Keratinocyte (primary cell): ENCODE measurements at regions not wholly inside any gene's neighbourhood (a gene's known extent, or its start where the extent isn't known, plus 50 kb on each side); places are given as distances from the start of the nearest gene placed in this dataset.

ENCODE experiments used
- DNase-seq: peaks from one replicate; pipeline ENCODE4 v3.0.0-alpha.2; 2011; ENCODE audit warnings: low read depth, missing footprints, low spot score
- FAIRE-seq: peaks from 2 replicates; lab custom pipeline; 2011; peaks lifted over from hg19 to GRCh38; lab: Jason Lieb, UNC
- H2AFZ ChIP-seq: 2 replicates; pipeline ENCODE4 v1.6.0; 2012; ENCODE audit warnings: low read length, control low read depth, inconsistent platforms; ENCODE audit not compliant: control insufficient read depth
- H3K27ac ChIP-seq: 2 replicates; pipeline ENCODE4 v1.5.1; 2011; ENCODE audit warnings: low read length; ENCODE audit not compliant: control insufficient read depth, insufficient read depth
- H3K27me3 ChIP-seq: 3 replicates; pipeline ENCODE4 v1.6.0; 2011; ENCODE audit warnings: low read length; ENCODE audit not compliant: control insufficient read depth, insufficient read depth; ENCODE audit errors: extremely low read depth
- H3K36me3 ChIP-seq, 2 experiments: 2 replicates in 1 of 2; 3 replicates in 1 of 2; pipeline ENCODE4 v1.5.1; 2011; ENCODE audit warnings: low read length in 2 of 2, mild to moderate bottlenecking in 1 of 2; ENCODE audit not compliant: control insufficient read depth in 2 of 2, insufficient read depth in 2 of 2; ENCODE audit errors: extremely low read depth in 1 of 2
- H3K4me1 ChIP-seq: 3 replicates; pipeline ENCODE4 v1.5.1; 2011; ENCODE audit warnings: low read length; ENCODE audit not compliant: control insufficient read depth, insufficient read depth; ENCODE audit errors: extremely low read depth
- H3K4me2 ChIP-seq: 3 replicates; pipeline ENCODE4 v1.6.0; 2011; ENCODE audit warnings: low read depth, low read length; ENCODE audit not compliant: control insufficient read depth, insufficient read depth; ENCODE audit errors: extremely low read depth
- H3K4me3 ChIP-seq, 3 experiments: fragments of 200-600 bp in 1 of 3; sonication (generic) in 1 of 3; 2 replicates in 2 of 3; 3 replicates in 1 of 3; pipeline ENCODE4 v1.5.1; 2011 to 2016; ENCODE audit warnings: low read length in 3 of 3, mild to moderate bottlenecking in 3 of 3, control low read depth in 2 of 3, inconsistent platforms in 1 of 3, low read depth in 1 of 3, mixed read lengths in 1 of 3, mixed run types in 1 of 3, moderate library complexity in 1 of 3; ENCODE audit not compliant: control insufficient read depth in 2 of 3, insufficient read depth in 2 of 3; ENCODE audit errors: extremely low read depth in 1 of 3
- H3K79me2 ChIP-seq: 2 replicates; pipeline ENCODE4 v1.6.0; 2012; ENCODE audit warnings: low read length; ENCODE audit not compliant: control insufficient read depth, insufficient read depth
- H3K9ac ChIP-seq: 3 replicates; pipeline ENCODE4 v1.6.0; 2011; ENCODE audit warnings: low read length; ENCODE audit not compliant: control insufficient read depth, insufficient read depth; ENCODE audit errors: extremely low read depth
- H3K9me1 ChIP-seq: 3 replicates; pipeline ENCODE4 v1.6.0; 2011; ENCODE audit warnings: low read length; ENCODE audit not compliant: control insufficient read depth, insufficient read depth; ENCODE audit errors: extremely low read depth
- H3K9me3 ChIP-seq: 2 replicates; pipeline ENCODE4 v1.5.1; 2012; ENCODE audit warnings: low read depth, low read length; ENCODE audit not compliant: control insufficient read depth
- H4K20me1 ChIP-seq: 3 replicates; pipeline ENCODE4 v1.6.0; 2011; ENCODE audit warnings: low read length; ENCODE audit not compliant: control insufficient read depth, insufficient read depth; ENCODE audit errors: extremely low read depth
- CTCF ChIP-seq, 3 experiments: IDR thresholded peaks in 1 of 3; conservative IDR thresholded peaks in 1 of 3; optimal IDR thresholded peaks in 1 of 3; 2 replicates in 2 of 3; 3 replicates in 1 of 3; pipeline versions ENCODE3 to v1.5.1; 2011; ENCODE audit warnings: low read length in 3 of 3, mild to moderate bottlenecking in 3 of 3, moderate library complexity in 2 of 3, control low read depth in 1 of 3, inconsistent platforms in 1 of 3; ENCODE audit not compliant: insufficient read depth in 2 of 3; ENCODE audit errors: extremely low read depth in 1 of 3
- EZH2 ChIP-seq: IDR thresholded peaks from one replicate; pipeline ENCODE4 v1.6.1; 2012; ENCODE audit warnings: inconsistent platforms, mild to moderate bottlenecking, low read length, moderate library complexity
- dilution Hi-C: fragments of 300-500 bp; cut with MboI; formaldehyde crosslinking; loops from one replicate; pipeline ENCODE4 v1.7.0; 2020; ENCODE audit warnings: low sequenced_read_pairs; ENCODE audit not compliant: extremely low pct_ligation_motif_present

GRCh38 chr2:118291251-118291880 lies 203.1 kb downstream of the INSIG2 start:
- Histone ChIP-seq H4K20me1 (no peaks in the 10 kb centered on the region), H3K9me1 (no peaks in the 10 kb centered on the region), H3K9ac (no peak overlapping the region), H3K79me2 (no peaks in the 10 kb centered on the region), H2AFZ (no peak overlapping the region), H3K4me3 (no peak overlapping the region), H3K36me3 (no peaks in the 10 kb centered on the region), H3K9me3 (no peaks in the 10 kb centered on the region), H3K27ac (no peak overlapping the region), H3K4me2 (no peak overlapping the region), H3K4me1 (no peaks in the 10 kb centered on the region), H3K27me3 (no peaks in the 10 kb centered on the region)
- TF ChIP-seq CTCF (optimal IDR thresholded peaks at IDR 0.05 in 1 of 3, IDR thresholded peaks at IDR 0.05 in 1 of 3, conservative IDR thresholded peaks at IDR 0.05 in 1 of 3; ENCODE audit: extremely low read depth in 1 of 3, insufficient read depth in 2 of 3, low read length in 3 of 3) (no peak), EZH2 (no peak)
- dilution Hi-C loops = no loop called here
- no peak for DNase-seq
- no peak for FAIRE-seq

GRCh38 chr2:118290411-118291250 lies 202.4 kb downstream of the INSIG2 start:
- DNase-seq (no peak), FAIRE-seq (no peak)
- no peaks in the 10 kb centered on the region for H3K9me3 ChIP-seq
- no peaks in the 10 kb centered on the region for H3K9me1 ChIP-seq
- H3K36me3 ChIP-seq = no peaks in the 10 kb centered on the region
- H2AFZ ChIP-seq = no peak overlapping the region
- no peaks in the 10 kb centered on the region for H3K79me2 ChIP-seq
- dilution Hi-C loops = no loop called here
- H4K20me1 ChIP-seq = no peaks in the 10 kb centered on the region
- no peak for TF ChIP-seq CTCF (optimal IDR thresholded peaks at IDR 0.05 in 1 of 3, IDR thresholded peaks at IDR 0.05 in 1 of 3, conservative IDR thresholded peaks at IDR 0.05 in 1 of 3; ENCODE audit: extremely low read depth in 1 of 3, insufficient read depth in 2 of 3, low read length in 3 of 3)
- TF ChIP-seq EZH2 = no peak
- no peak overlapping the region for H3K4me2 ChIP-seq
- no peak overlapping the region for H3K9ac ChIP-seq
- H3K27ac ChIP-seq = no peak overlapping the region
- H3K27me3 ChIP-seq = no peaks in the 10 kb centered on the region
- no peak overlapping the region for H3K4me3 ChIP-seq
- H3K4me1 ChIP-seq = no peaks in the 10 kb centered on the region
